HepG2 (cell line): ENCODE measurements at regions not wholly inside any gene's neighbourhood (a gene's known extent, or its start where the extent isn't known, plus 50 kb on each side); places are given as distances from the start of the nearest gene placed in this dataset.

ENCODE experiments used
- ATAC-seq: fragments of 200-7000 bp; cut with Tn5 transposase; 3 replicates; pipeline ENCODE4 v1.9.1; 2020; ENCODE audit warnings: mild to moderate bottlenecking, moderate library complexity
- BruUV-seq: library from RNA; stranded (reverse); fragments of 400-500 nt; replicated peaks from 2 replicates; lab custom pipeline; 2021; lab: Mats Ljungman, UMichigan
- CTCF ChIA-PET: fragments of 300-600 bp; formaldehyde crosslinking; extraction: SDS; loops from one replicate; lab custom pipeline; 2021; ENCODE audit warnings: low total read pairs, inconsistent platforms, low intra/inter-chr PET ratio; lab: Yijun Ruan, JAX
- POLR2A ChIA-PET: fragments of 350-600 bp; sonication (Branson Sonifier 250); formaldehyde crosslinking; loops from one replicate; lab custom pipeline; 2020; ENCODE audit warnings: antibody characterized with exemption, inconsistent platforms; lab: Yijun Ruan, JAX
- DNase-seq: peaks from one replicate; pipeline ENCODE4 v3.0.0-alpha.2; 2015; ENCODE audit warnings: low spot score
- FAIRE-seq: peaks from 3 replicates; lab custom pipeline; 2011; peaks lifted over from hg19 to GRCh38; lab: Jason Lieb, UNC
- H2AFZ ChIP-seq: one replicate; pipeline ENCODE4 v1.6.1; 2011; ENCODE audit warnings: low read length, inconsistent platforms
- H3K27ac ChIP-seq: fragments of 300-600 bp; 3 replicates; pipeline ENCODE4 v1.8.0; 2011; ENCODE audit warnings: mixed run types, mild to moderate bottlenecking, mixed read lengths, low read length, inconsistent platforms; ENCODE audit not compliant: insufficient read depth; ENCODE audit errors: extremely low read length
- H3K27me3 ChIP-seq, 2 experiments: fragments of 200-600 bp in 1 of 2; 2 replicates in 1 of 2; 3 replicates in 1 of 2; pipeline versions ENCODE4 v1.6.0 to v1.8.0; 2011; ENCODE audit warnings: low read length in 2 of 2, mild to moderate bottlenecking in 2 of 2, moderate library complexity in 2 of 2, inconsistent platforms in 1 of 2; ENCODE audit not compliant: insufficient read depth in 2 of 2, control insufficient read depth in 1 of 2
- H3K36me3 ChIP-seq, 2 experiments: fragments of 200-600 bp in 1 of 2; replicated peaks in 1 of 2; 2 replicates in 1 of 2; 3 replicates in 1 of 2; pipeline versions ENCODE4 v1.5.1 to v1.8.0; 2011; ENCODE audit warnings: low read length in 2 of 2, inconsistent platforms in 1 of 2; ENCODE audit not compliant: insufficient read depth in 2 of 2, control insufficient read depth in 1 of 2
- H3K4me1 ChIP-seq: 2 replicates; pipeline ENCODE4 v1.5.1; 2012; ENCODE audit warnings: low read length, inconsistent platforms; ENCODE audit not compliant: insufficient read depth
- H3K4me2 ChIP-seq: 2 replicates; pipeline ENCODE4 v1.6.0; 2011; ENCODE audit warnings: low read depth, low read length, inconsistent platforms
- H3K4me3 ChIP-seq, 3 experiments: fragments of 200-600 bp in 1 of 3; sonication (generic), shearing (Covaris generic) in 1 of 3; replicated peaks in 1 of 3; 2 replicates each; pipeline ENCODE4 v1.5.1; 2011 to 2016; ENCODE audit warnings: low read length in 3 of 3, inconsistent platforms in 2 of 3, low read depth in 2 of 3, mild to moderate bottlenecking in 2 of 3, control low read depth in 1 of 3, mixed read lengths in 1 of 3; ENCODE audit not compliant: insufficient read depth in 1 of 3
- H3K79me2 ChIP-seq: one replicate; pipeline ENCODE4 v1.6.1; 2011; ENCODE audit warnings: low read length, inconsistent platforms; ENCODE audit not compliant: insufficient read depth
- H3K9ac ChIP-seq: 2 replicates; pipeline ENCODE4 v1.6.0; 2011; ENCODE audit warnings: mild to moderate bottlenecking, low read depth, low read length, inconsistent platforms; ENCODE audit not compliant: insufficient read depth
- H3K9me3 ChIP-seq: 2 replicates; pipeline ENCODE4 v1.5.1; 2012; ENCODE audit warnings: mild to moderate bottlenecking, low read length
- H4K20me1 ChIP-seq: 2 replicates; pipeline ENCODE4 v1.6.0; 2011; ENCODE audit warnings: inconsistent platforms, mild to moderate bottlenecking, low read length, moderate library complexity; ENCODE audit not compliant: insufficient read depth
- CC2D1A ChIP-seq: sonication (generic); formaldehyde crosslinking; IDR thresholded peaks from 2 replicates; pipeline ENCODE4 v1.8.1; 2023; ENCODE audit warnings: mild to moderate bottlenecking, missing genetic modification reagents
- CHD2 ChIP-seq: IDR thresholded peaks from 2 replicates; pipeline ENCODE4 v1.6.1; 2011; ENCODE audit warnings: low read depth, low read length, improper control_type of control experiment
- HMGA1 ChIP-seq: sonication (generic); formaldehyde crosslinking; conservative IDR thresholded peaks from 2 replicates; pipeline ENCODE4 v1.4.0; 2020; ENCODE audit warnings: missing genetic modification reagents
- KDM4B ChIP-seq: sonication (generic); formaldehyde crosslinking; IDR thresholded peaks from 2 replicates; pipeline ENCODE4 v1.4.0; 2020; ENCODE audit warnings: missing genetic modification reagents
- MIER2 ChIP-seq: IDR thresholded peaks from 2 replicates; pipeline ENCODE4 v1.6.1; 2016; ENCODE audit warnings: missing biosample characterization, missing genetic modification reagents
- NCOA5 ChIP-seq: sonication (generic); formaldehyde crosslinking; IDR thresholded peaks from 2 replicates; pipeline ENCODE4 v1.4.0; 2020; ENCODE audit warnings: missing genetic modification reagents
- SIX4 ChIP-seq: sonication (generic); formaldehyde crosslinking; IDR thresholded peaks from 2 replicates; pipeline ENCODE4 v1.4.0; 2020; ENCODE audit warnings: missing genetic modification reagents
- SMAD9 ChIP-seq: sonication (generic); formaldehyde crosslinking; IDR thresholded peaks from 2 replicates; pipeline ENCODE4 v1.5.1; 2020; ENCODE audit warnings: mild to moderate bottlenecking, missing genetic modification reagents
- SMARCC2 ChIP-seq: fragments of 450-650 bp; IDR thresholded peaks from 2 replicates; pipeline ENCODE4 v1.6.1; 2017; ENCODE audit warnings: antibody characterized with exemption, mild to moderate bottlenecking
- U2AF1 ChIP-seq: fragments of 200-400 bp; formaldehyde crosslinking; optimal IDR thresholded peaks from 2 replicates; pipeline ENCODE3; 2017; ENCODE audit warnings: mild to moderate bottlenecking, low read depth, low read length
- ZNF24 ChIP-seq: fragments of 450-650 bp; IDR thresholded peaks from 2 replicates; pipeline ENCODE4 v1.6.1; 2017; ENCODE audit warnings: antibody characterized with exemption, mild to moderate bottlenecking
- ZNF616 ChIP-seq: sonication (generic); formaldehyde crosslinking; IDR thresholded peaks from 2 replicates; pipeline ENCODE4 v1.5.0; 2020; ENCODE audit warnings: low read depth, mild to moderate bottlenecking, missing genetic modification reagents
- ZSCAN30 ChIP-seq: sonication (generic); formaldehyde crosslinking; IDR thresholded peaks from 2 replicates; pipeline ENCODE4 v1.5.0; 2020; ENCODE audit warnings: mild to moderate bottlenecking, missing genetic modification reagents
- WGBS: methylation state at CpG from one replicate; pipeline ENCODE4 v1.1.6; 2017; ENCODE audit warnings: low lambda C conversion rate; 5-methylcytosine and 5-hydroxymethylcytosine counted together
- in situ Hi-C: cut with HindIII; loops from 2 replicates; pipeline ENCODE4 v1.10.0; 2017; ENCODE audit warnings: low pct_unique_long_range_greater_than_20kb; ENCODE audit not compliant: extremely low pct_ligation_motif_present
- intact Hi-C: fragments of 100-400 bp; cut with micrococcal nuclease; formaldehyde crosslinking; loops from one replicate; pipeline ENCODE4 v1.10.0; 2022; ENCODE audit not compliant: unreplicated experiment
- TF ChIP-seq, protein P1 (sequence below): sonication (generic); formaldehyde crosslinking; IDR thresholded peaks from 2 replicates; pipeline ENCODE4 v1.5.0; 2020; ENCODE audit warnings: missing genetic modification reagents
- TF ChIP-seq, protein P2 (sequence below): sonication (generic); formaldehyde crosslinking; IDR thresholded peaks from 2 replicates; pipeline ENCODE4 v1.4.0; 2020; ENCODE audit warnings: mild to moderate bottlenecking, missing genetic modification reagents
- TF ChIP-seq, protein P3 (sequence below): sonication (generic); formaldehyde crosslinking; IDR thresholded peaks from 2 replicates; pipeline ENCODE4 v1.4.0; 2020; ENCODE audit warnings: missing genetic modification reagents, low read depth, mild to moderate bottlenecking, borderline replicate concordance
- TF ChIP-seq, protein P4 (sequence below): sonication (generic); formaldehyde crosslinking; IDR thresholded peaks from 2 replicates; pipeline ENCODE4 v1.5.0; 2020; ENCODE audit warnings: missing genetic modification reagents
- TF ChIP-seq, protein P5 (sequence below): sonication (generic); formaldehyde crosslinking; IDR thresholded peaks from 2 replicates; pipeline ENCODE4 v1.4.0; 2020; ENCODE audit warnings: missing genetic modification reagents

DNA sequence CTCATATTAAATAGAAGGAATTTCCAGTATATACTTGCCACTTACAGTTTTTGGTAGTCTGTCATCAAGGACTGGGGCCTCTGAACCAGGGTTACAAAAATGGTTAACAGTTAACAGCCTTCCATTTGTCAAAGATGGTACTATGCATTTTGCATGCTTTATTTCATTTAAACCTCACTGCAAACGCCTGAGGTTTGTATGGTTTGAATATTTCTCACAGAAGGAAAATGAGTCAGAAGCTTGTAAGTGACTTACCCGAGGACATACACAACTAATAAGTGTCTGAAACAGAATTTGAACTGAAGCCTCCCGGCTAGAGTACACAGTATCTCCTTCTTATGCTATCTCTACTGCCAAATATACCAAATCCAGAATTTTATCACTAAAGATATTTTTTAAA lies 1593.5 kb upstream of the ACVR2A start (continued):
- no peak for TF ChIP-seq U2AF1
- TF ChIP-seq, protein P1, sequence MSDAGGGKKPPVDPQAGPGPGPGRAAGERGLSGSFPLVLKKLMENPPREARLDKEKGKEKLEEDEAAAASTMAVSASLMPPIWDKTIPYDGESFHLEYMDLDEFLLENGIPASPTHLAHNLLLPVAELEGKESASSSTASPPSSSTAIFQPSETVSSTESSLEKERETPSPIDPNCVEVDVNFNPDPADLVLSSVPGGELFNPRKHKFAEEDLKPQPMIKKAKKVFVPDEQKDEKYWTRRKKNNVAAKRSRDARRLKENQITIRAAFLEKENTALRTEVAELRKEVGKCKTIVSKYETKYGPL, result no peak
- no peak for TF ChIP-seq CHD2

DNA sequence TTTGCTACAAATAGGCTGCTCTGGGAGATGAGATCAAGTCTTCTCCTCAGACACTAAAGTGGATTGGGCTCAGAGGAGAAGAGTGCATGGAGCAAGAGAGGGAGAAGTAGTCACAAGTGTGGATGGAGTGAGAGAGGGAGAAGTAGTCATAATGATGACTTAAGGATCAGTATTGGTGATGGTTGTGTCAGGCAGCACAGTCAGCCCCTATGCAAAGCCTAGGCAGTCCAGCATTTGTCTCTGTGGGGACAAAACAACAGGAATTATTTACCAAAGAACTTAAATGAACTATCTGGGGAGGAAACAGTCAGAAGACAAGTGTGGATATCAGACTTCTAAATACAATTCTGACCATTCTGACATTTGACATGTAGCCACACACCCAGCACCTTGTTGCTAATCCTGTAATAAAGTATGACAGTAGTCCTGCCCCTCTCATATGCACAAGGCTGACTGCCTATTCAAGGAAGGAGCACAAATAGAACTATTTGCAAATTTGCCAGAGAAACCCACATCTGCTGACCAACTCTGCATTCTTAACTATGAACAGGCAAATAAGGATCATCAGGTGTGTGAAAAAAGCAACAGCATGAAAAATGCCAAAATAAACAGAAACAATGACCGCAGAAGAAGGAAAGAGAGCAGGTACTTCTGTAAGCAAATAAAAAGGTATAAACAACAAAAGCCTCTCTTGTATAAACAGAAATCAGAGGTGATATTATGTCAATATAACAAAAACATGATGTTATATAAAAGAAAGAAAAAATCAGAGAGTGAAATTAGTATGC lies 1597.9 kb upstream of the ACVR2A start:
- no peak for DNase-seq
- H3K79me2 ChIP-seq, result no peaks in the 10 kb centered on the region
- 0% methylated on average over 1 of the region's 1 CpG for WGBS
- BruUV-seq, result no TSS peak
- FAIRE-seq, result no peak
- ATAC-seq, result no peak
- no peak overlapping the region for H3K9ac ChIP-seq
- no peak overlapping the region for H2AFZ ChIP-seq
- intact Hi-C loops (no loop called here), in situ Hi-C loops (no loop called here)
- H3K4me1 ChIP-seq, result no peaks in the 10 kb centered on the region
- ChIA-PET POLR2A (no interaction called here), CTCF (no interaction called here)
- H3K36me3 ChIP-seq, result no peaks in the 10 kb centered on the region
- no peaks in the 10 kb centered on the region for H3K27me3 ChIP-seq
- no peak overlapping the region for H3K4me2 ChIP-seq
- H3K4me3 ChIP-seq, result no peak overlapping the region
- H4K20me1 ChIP-seq, result no peaks in the 10 kb centered on the region
- no peaks in the 10 kb centered on the region for H3K9me3 ChIP-seq
- H3K27ac ChIP-seq, result no peak overlapping the region
- no peak for TF ChIP-seq SMAD9 (CRISPR knock-in tag)
- TF ChIP-seq SIX4 (CRISPR knock-in tag), result no peak
- TF ChIP-seq, protein P2, sequence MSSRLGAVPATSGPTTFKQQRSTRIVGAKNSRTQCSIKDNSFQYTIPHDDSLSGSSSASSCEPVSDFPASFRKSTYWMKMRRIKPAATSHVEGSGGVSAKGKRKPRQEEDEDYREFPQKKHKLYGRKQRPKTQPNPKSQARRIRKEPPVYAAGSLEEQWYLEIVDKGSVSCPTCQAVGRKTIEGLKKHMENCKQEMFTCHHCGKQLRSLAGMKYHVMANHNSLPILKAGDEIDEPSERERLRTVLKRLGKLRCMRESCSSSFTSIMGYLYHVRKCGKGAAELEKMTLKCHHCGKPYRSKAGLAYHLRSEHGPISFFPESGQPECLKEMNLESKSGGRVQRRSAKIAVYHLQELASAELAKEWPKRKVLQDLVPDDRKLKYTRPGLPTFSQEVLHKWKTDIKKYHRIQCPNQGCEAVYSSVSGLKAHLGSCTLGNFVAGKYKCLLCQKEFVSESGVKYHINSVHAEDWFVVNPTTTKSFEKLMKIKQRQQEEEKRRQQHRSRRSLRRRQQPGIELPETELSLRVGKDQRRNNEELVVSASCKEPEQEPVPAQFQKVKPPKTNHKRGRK (CRISPR knock-in tag), result no peak
- TF ChIP-seq, protein P3, sequence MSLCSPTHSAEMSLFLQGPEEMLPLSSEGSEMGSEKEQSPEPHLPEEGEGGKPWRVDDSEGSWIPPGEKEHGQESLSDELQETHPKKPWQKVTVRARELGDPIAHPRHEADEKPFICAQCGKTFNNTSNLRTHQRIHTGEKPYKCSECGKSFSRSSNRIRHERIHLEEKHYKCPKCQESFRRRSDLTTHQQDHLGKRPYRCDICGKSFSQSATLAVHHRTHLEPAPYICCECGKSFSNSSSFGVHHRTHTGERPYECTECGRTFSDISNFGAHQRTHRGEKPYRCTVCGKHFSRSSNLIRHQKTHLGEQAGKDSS, result no peak
- TF ChIP-seq KDM4B, result no peak
- TF ChIP-seq, protein P4, sequence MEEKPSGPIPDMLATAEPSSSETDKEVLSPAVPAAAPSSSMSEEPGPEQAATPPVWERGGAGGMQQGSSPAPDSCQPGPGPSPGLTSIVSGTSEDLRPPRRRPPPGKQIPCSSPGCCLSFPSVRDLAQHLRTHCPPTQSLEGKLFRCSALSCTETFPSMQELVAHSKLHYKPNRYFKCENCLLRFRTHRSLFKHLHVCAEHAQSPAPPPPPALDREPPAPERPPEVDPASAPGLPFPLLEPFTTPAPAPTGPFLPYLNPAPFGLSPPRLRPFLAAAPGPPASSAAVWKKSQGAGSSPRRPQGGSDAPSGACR (CRISPR knock-in tag), result no peak
- no peak for TF ChIP-seq ZNF616 (CRISPR knock-in tag)
- TF ChIP-seq, protein P5, sequence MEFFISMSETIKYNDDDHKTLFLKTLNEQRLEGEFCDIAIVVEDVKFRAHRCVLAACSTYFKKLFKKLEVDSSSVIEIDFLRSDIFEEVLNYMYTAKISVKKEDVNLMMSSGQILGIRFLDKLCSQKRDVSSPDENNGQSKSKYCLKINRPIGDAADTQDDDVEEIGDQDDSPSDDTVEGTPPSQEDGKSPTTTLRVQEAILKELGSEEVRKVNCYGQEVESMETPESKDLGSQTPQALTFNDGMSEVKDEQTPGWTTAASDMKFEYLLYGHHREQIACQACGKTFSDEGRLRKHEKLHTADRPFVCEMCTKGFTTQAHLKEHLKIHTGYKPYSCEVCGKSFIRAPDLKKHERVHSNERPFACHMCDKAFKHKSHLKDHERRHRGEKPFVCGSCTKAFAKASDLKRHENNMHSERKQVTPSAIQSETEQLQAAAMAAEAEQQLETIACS (CRISPR knock-in tag), result no peak
- no peak for TF ChIP-seq CC2D1A
- no peak for TF ChIP-seq HMGA1
- TF ChIP-seq ZSCAN30 (CRISPR knock-in tag), result no peak
- TF ChIP-seq SMARCC2, result no peak
- TF ChIP-seq MIER2 (CRISPR knock-in tag), result no peak
- TF ChIP-seq NCOA5 (CRISPR knock-in tag), result no peak
- no peak for TF ChIP-seq ZNF24
